SU-DHL-6 (cell line): ENCODE measurements at regions not wholly inside any gene's neighbourhood (a gene's known extent, or its start where the extent isn't known, plus 50 kb on each side); places are given as distances from the start of the nearest gene placed in this dataset.

ENCODE experiments used
- CTCF ChIP-seq: fragments of 200-600 bp; sonication (generic); IDR thresholded peaks from one replicate; pipeline ENCODE4 v1.5.1; 2017; ENCODE audit warnings: antibody characterized with exemption, mild to moderate bottlenecking, low read length, moderate library complexity; ENCODE audit not compliant: insufficient read depth, poor library complexity, severe bottlenecking
- EZH2phosphoT487 ChIP-seq: fragments of 200-600 bp; sonication (generic), shearing (Covaris generic); conservative IDR thresholded peaks from 2 replicates; pipeline ENCODE4 v1.6.1; 2018; ENCODE audit warnings: mild to moderate bottlenecking, antibody characterized with exemption, low read length, moderate library complexity, mixed read lengths

- TF ChIP-seq CTCF (no peak), EZH2phosphoT487 (no peak)
These were observed 216.1 kb upstream of the RPL38 start for GRCh38 chr17:73987395-73987794.
